ENCODE measurements at regions not wholly inside any gene's neighbourhood (a gene's known extent, or its start where the extent isn't known, plus 50 kb on each side); places are given as distances from the start of the nearest gene placed in this dataset.

GRCh38 chr1:96238426-96238825 is 483.2 kb upstream of the PTBP2 start:
- no peak for TF ChIP-seq POLR2A (IDR thresholded peaks at IDR 0.05)
- TF ChIP-seq, protein P1, sequence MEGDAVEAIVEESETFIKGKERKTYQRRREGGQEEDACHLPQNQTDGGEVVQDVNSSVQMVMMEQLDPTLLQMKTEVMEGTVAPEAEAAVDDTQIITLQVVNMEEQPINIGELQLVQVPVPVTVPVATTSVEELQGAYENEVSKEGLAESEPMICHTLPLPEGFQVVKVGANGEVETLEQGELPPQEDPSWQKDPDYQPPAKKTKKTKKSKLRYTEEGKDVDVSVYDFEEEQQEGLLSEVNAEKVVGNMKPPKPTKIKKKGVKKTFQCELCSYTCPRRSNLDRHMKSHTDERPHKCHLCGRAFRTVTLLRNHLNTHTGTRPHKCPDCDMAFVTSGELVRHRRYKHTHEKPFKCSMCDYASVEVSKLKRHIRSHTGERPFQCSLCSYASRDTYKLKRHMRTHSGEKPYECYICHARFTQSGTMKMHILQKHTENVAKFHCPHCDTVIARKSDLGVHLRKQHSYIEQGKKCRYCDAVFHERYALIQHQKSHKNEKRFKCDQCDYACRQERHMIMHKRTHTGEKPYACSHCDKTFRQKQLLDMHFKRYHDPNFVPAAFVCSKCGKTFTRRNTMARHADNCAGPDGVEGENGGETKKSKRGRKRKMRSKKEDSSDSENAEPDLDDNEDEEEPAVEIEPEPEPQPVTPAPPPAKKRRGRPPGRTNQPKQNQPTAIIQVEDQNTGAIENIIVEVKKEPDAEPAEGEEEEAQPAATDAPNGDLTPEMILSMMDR (IDR thresholded peaks at IDR 0.05), result no peak
